HFFc6 (cell line): ENCODE measurements at regions not wholly inside any gene's neighbourhood (a gene's known extent, or its start where the extent isn't known, plus 50 kb on each side); places are given as distances from the start of the nearest gene placed in this dataset.
"Not testable (repeated sequence)": the region's sequence is repeated elsewhere in the genome, so short reads cannot be mapped to it uniquely, and the experiment has no call there.

Experiments used
- DNase-seq: peaks from one replicate; pipeline ENCODE4 v3.0.0-alpha.2; 2018
- H3K27ac Mint-ChIP-seq: 2 replicates; pipeline ENCODE4 v1.8.0; 2020; ENCODE audit warnings: mild to moderate bottlenecking, mixed read lengths
- H3K27me3 Mint-ChIP-seq: 2 replicates; pipeline ENCODE4 v1.8.0; 2021; ENCODE audit warnings: mild to moderate bottlenecking, moderate library complexity, mixed read lengths; ENCODE audit not compliant: insufficient read depth
- H3K36me3 Mint-ChIP-seq: 2 replicates; pipeline ENCODE4 v1.8.0; 2021; ENCODE audit warnings: low read depth, mixed read lengths
- H3K4me1 Mint-ChIP-seq: 2 replicates; pipeline ENCODE4 v1.8.0; 2020; ENCODE audit warnings: low read depth, mixed read lengths
- H3K4me3 Mint-ChIP-seq: 2 replicates; pipeline ENCODE4 v1.8.0; 2020; ENCODE audit warnings: mild to moderate bottlenecking, moderate library complexity, mixed read lengths
- H3K9me3 Mint-ChIP-seq: 2 replicates; pipeline ENCODE4 v1.8.0; 2020; ENCODE audit warnings: mild to moderate bottlenecking, mixed read lengths
- TF ChIP-seq, protein P1 (sequence below): fragments of 200-600 bp; sonication (generic); IDR thresholded peaks from 2 replicates; pipeline ENCODE4 v1.5.0; 2021; ENCODE audit warnings: antibody characterized with exemption, mild to moderate bottlenecking

- TF ChIP-seq, protein P1, sequence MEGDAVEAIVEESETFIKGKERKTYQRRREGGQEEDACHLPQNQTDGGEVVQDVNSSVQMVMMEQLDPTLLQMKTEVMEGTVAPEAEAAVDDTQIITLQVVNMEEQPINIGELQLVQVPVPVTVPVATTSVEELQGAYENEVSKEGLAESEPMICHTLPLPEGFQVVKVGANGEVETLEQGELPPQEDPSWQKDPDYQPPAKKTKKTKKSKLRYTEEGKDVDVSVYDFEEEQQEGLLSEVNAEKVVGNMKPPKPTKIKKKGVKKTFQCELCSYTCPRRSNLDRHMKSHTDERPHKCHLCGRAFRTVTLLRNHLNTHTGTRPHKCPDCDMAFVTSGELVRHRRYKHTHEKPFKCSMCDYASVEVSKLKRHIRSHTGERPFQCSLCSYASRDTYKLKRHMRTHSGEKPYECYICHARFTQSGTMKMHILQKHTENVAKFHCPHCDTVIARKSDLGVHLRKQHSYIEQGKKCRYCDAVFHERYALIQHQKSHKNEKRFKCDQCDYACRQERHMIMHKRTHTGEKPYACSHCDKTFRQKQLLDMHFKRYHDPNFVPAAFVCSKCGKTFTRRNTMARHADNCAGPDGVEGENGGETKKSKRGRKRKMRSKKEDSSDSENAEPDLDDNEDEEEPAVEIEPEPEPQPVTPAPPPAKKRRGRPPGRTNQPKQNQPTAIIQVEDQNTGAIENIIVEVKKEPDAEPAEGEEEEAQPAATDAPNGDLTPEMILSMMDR = no peak
- no peaks in the 10 kb centered on the region for H3K27me3 Mint-ChIP-seq
- H3K4me3 Mint-ChIP-seq = no peak overlapping the region
- no peaks in the 10 kb centered on the region for H3K36me3 Mint-ChIP-seq
- H3K9me3 Mint-ChIP-seq = no peaks in the 10 kb centered on the region
- H3K4me1 Mint-ChIP-seq = no peaks in the 10 kb centered on the region
- H3K27ac Mint-ChIP-seq = no peak overlapping the region
- DNase-seq = no peak
Measured at GRCh38 chr4:126907389-126907788, 725.4 kb upstream of the INTU start.

- no peak for DNase-seq
- H3K36me3 Mint-ChIP-seq = no peaks in the 10 kb centered on the region
- H3K4me3 Mint-ChIP-seq = peak overlapping the region; percentile 84
- H3K27ac Mint-ChIP-seq = peak overlapping the region; percentile 78
- H3K9me3 Mint-ChIP-seq = no peaks in the 10 kb centered on the region
- H3K27me3 Mint-ChIP-seq = no peaks in the 10 kb centered on the region; the same call in 1 of the 2 replicates
- TF ChIP-seq, protein P1 = no peak
- H3K4me1 Mint-ChIP-seq = peaks cover 32% of the 10 kb centered on the region
Measured at GRCh38 chr4:126916049-126916625, 716.6 kb upstream of the INTU start.

DNA sequence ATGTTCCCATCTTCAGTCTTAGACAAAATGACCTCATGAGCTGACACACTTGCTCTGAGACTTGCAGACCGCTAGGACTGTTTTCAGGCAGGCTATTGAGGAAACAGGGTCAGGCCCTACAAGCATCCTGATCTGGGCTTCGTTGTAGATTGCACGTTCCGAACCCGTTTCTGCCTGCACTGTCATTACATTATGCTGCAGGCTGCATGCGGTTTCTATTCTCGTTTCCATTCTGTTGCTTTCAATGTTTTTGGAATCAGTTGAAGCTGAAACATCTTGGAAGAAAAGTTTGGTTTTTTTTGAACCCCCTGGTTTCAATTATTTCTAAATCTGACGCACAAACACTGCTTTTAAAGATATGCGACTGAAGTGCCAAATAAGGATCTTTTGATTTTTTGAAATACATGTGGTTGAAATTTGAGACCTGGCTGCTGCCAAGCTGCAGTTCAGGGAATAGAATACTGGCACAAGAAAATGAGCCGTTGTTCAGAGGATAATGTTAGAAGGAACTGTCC, 716.1 kb upstream of the INTU start:
- DNase-seq = peak; percentile 65
- H3K27me3 Mint-ChIP-seq = no peaks in the 10 kb centered on the region; the same call in 1 of the 2 replicates
- no peaks in the 10 kb centered on the region for H3K36me3 Mint-ChIP-seq
- TF ChIP-seq, protein P1 = peak; percentile 27
- peak overlapping the region; percentile 84 for H3K4me3 Mint-ChIP-seq
- peak overlapping the region; percentile 78 for H3K27ac Mint-ChIP-seq
- peaks cover 32% of the 10 kb centered on the region for H3K4me1 Mint-ChIP-seq
- no peaks in the 10 kb centered on the region for H3K9me3 Mint-ChIP-seq

GRCh38 chr4:126922328-126922938, 710.3 kb upstream of the INTU start:
- H3K27ac Mint-ChIP-seq, H3K9me3 Mint-ChIP-seq, H3K36me3 Mint-ChIP-seq, H3K27me3 Mint-ChIP-seq, H3K4me3 Mint-ChIP-seq, H3K4me1 Mint-ChIP-seq, DNase-seq: not testable (repeated sequence)

DNA sequence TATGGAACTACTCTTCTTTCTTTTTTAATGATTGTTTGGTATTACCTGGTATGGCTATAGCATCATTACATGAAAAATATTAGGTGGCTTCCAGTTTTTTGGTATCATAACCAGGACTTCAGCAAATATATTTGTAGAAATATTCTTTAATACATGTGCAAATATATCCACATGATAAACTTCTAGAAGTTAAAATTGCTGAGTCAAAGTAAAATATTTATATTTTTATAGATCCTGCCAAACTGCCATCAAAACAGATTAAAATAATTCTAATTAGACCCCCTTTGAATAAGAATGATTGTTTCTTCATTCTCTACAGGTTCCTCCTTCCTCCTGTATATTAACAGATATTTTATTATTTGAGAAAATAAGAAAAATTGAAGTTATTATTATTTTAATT, 708.5 kb upstream of the INTU start:
- H3K4me3 Mint-ChIP-seq = no peak overlapping the region
- TF ChIP-seq, protein P1 = no peak
- peaks cover 8% of the 10 kb centered on the region; the same call in 1 of the 2 replicates for H3K9me3 Mint-ChIP-seq
- no peak for DNase-seq
- no peaks in the 10 kb centered on the region for H3K27me3 Mint-ChIP-seq
- peaks cover 6% of the 10 kb centered on the region; the same call in 1 of the 2 replicates for H3K36me3 Mint-ChIP-seq
- no peaks in the 10 kb centered on the region for H3K4me1 Mint-ChIP-seq
- no peak overlapping the region for H3K27ac Mint-ChIP-seq

GRCh38 chr4:126930059-126930458, 702.7 kb upstream of the INTU start:
- H3K4me1 Mint-ChIP-seq, H3K4me3 Mint-ChIP-seq, DNase-seq, H3K36me3 Mint-ChIP-seq, H3K27ac Mint-ChIP-seq, H3K9me3 Mint-ChIP-seq, H3K27me3 Mint-ChIP-seq: not testable (repeated sequence)
